GM21717 (cell line): ENCODE measurements at regions not wholly inside any gene's neighbourhood (a gene's known extent, or its start where the extent isn't known, plus 50 kb on each side); places are given as distances from the start of the nearest gene placed in this dataset.
"Not testable (repeated sequence)": the region's sequence is repeated elsewhere in the genome, so short reads cannot be mapped to it uniquely, and the experiment has no call there.

ENCODE experiments used
- ATAC-seq: cut with Tn5 transposase; IDR thresholded peaks from one replicate; pipeline ENCODE4 v1.9.1; 2021; ENCODE audit warnings: mild to moderate bottlenecking, moderate library complexity; ENCODE audit not compliant: unreplicated experiment

- ATAC-seq, result no peak
Measured at GRCh38 chr10:9061871-9062270, 1007.4 kb downstream of the GATA3 start.

GRCh38 chr10:9066152-9066551 is 1011.7 kb downstream of the GATA3 start:
- ATAC-seq, result no peak

- ATAC-seq, result no peak
Measured at GRCh38 chr10:9068003-9068402, 1013.5 kb downstream of the GATA3 start.

GRCh38 chr10:9069136-9069535 is 1014.6 kb downstream of the GATA3 start:
- no peak for ATAC-seq

- no peak for ATAC-seq
Measured at GRCh38 chr10:9075420-9075819, 1020.9 kb downstream of the GATA3 start.

- ATAC-seq, result no peak
Measured at GRCh38 chr10:9076066-9076465, 1021.6 kb downstream of the GATA3 start.

- ATAC-seq, result no peak
Measured at GRCh38 chr10:9081253-9081652, 1026.8 kb downstream of the GATA3 start.

- ATAC-seq, result no peak
Measured at GRCh38 chr10:9081961-9082360, 1027.5 kb downstream of the GATA3 start.

- no peak for ATAC-seq
Measured at GRCh38 chr10:9091530-9092093, 1037.1 kb downstream of the GATA3 start.

- ATAC-seq, result no peak
Measured at GRCh38 chr10:9096288-9096687, 1041.8 kb downstream of the GATA3 start.

- no peak for ATAC-seq
Measured at GRCh38 chr10:9097206-9097990, 1042.9 kb downstream of the GATA3 start.

GRCh38 chr10:9097991-9098306 is 1043.5 kb downstream of the GATA3 start:
- no peak for ATAC-seq

- no peak for ATAC-seq
Measured at GRCh38 chr10:9102026-9102425, 1047.5 kb downstream of the GATA3 start.

GRCh38 chr10:9103301-9103700 is 1048.8 kb downstream of the GATA3 start:
- no peak for ATAC-seq

- ATAC-seq, result no peak
Measured at GRCh38 chr10:9111976-9112375, 1057.5 kb downstream of the GATA3 start.

- ATAC-seq, result no peak
Measured at GRCh38 chr10:9126728-9127127, 1072.2 kb downstream of the GATA3 start.

GRCh38 chr10:9137368-9137767 is 1082.9 kb downstream of the GATA3 start:
- ATAC-seq, result no peak

- not testable (repeated sequence) for ATAC-seq
Measured at GRCh38 chr10:9138829-9139228, 1084.3 kb downstream of the GATA3 start.

GRCh38 chr10:9140373-9140772 is 1085.9 kb downstream of the GATA3 start:
- no peak for ATAC-seq

GRCh38 chr10:9147475-9147874 is 1093.0 kb downstream of the GATA3 start:
- no peak for ATAC-seq

GRCh38 chr10:9149134-9149533 is 1094.6 kb downstream of the GATA3 start:
- no peak for ATAC-seq

- not testable (repeated sequence) for ATAC-seq
Measured at GRCh38 chr10:9153057-9153456, 1098.6 kb downstream of the GATA3 start.

GRCh38 chr10:9157656-9158055 is 1103.2 kb downstream of the GATA3 start:
- ATAC-seq, result no peak
